HG02678 (cell line): ENCODE measurements at regions not wholly inside any gene's neighbourhood (a gene's known extent, or its start where the extent isn't known, plus 50 kb on each side); places are given as distances from the start of the nearest gene placed in this dataset.
"Not testable (repeated sequence)": the region's sequence is repeated elsewhere in the genome, so short reads cannot be mapped to it uniquely, and the experiment has no call there.

Experiments used
- ATAC-seq: cut with Tn5 transposase; IDR thresholded peaks from one replicate; pipeline ENCODE4 v1.9.1; 2021; ENCODE audit warnings: mild to moderate bottlenecking, moderate library complexity; ENCODE audit not compliant: unreplicated experiment

DNA sequence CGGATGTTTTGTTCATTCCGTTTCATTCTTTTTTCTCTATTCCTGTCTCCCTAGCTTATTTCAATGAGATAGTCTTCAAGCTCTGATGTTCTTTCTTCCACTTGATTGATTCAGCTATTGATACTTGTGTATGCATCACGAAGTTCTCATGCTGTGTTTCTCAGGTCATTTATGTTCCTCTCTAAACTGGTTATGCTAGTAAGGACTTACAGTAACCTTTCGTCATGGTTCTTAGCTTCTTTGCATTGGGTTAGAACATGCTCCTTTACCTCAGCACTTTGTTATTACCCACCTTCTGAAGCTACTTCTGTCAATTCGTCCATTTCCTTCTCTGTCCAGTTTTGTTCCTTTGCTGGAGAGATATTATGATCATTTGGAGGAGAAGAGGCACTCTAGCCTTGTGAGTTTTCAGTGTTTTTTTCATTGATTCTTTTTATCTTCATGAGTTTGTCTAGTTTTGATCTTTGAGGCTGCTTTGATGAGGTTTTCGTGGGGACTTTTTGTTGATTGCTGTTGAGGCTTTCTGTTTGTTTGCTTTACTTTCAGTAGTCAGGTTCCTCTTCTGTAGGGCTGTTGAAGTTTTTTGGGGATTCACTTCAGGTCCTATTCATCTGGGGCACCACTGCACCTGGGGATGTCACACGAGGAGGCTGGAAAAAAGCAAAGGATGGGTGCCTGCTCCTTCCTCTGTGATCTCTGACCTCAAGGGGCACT is 496.9 kb upstream of the LRRC7 start:
- ATAC-seq: no peak

DNA sequence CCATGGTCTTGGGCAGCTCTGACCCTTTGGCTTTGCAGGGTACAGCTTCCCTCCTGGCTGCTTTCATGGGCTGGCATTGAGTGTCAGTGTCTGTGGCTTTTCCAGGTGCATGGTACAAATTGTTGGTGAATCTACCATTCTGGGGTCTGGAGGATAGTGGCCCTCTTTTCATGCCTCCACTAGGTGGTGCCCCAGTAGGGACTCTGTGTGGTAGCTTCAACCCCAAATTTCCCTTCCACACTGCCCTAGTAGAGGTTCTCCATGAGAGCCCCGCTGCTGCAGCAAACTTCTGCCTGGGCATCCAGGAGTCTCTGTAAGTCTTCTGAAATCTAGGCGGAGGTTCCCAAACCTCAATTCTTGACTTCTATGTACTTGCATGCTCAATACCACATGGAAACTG is 494.5 kb upstream of the LRRC7 start:
- ATAC-seq: no peak

DNA sequence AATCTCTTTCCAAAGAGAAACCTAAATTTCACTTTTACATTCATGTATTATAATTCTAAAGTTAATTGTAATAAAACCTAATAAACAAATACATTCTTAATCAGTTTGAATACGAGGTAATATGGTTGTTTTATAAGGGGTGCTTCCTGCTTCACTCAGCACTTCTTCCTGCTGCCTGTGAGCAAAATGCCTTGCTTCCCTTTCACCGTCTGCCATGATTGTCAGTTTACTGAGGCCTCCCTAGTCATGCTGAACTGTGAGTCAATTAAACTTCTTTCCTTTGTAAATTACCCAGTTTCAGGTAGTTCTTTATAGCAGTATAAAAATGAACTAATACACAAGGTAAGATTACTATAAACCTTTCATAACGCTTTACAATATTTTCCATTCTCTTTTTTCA is 491.1 kb upstream of the LRRC7 start:
- ATAC-seq: no peak

DNA sequence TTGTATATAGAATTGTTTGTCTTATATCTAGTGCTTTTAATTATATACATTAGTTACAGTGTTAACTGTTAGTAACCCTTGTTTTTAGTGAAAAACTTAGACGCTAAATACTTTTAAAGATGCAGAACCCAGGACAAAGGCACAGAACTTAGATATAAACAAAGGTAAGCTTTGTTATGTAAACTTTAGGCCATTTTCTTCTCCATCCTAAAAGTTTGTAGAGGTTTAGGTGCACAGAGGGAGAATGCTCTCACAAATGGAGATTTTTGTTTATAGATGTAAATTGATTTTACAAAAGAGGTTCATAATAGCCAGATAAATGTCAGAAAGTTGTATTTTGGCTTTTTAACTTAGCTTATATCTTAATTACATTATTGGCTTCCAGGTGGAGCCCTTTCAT is 490.5 kb upstream of the LRRC7 start:
- ATAC-seq: no peak

- ATAC-seq: no peak
Measured at GRCh38 chr1:69077633-69078032, 490.1 kb upstream of the LRRC7 start.

DNA sequence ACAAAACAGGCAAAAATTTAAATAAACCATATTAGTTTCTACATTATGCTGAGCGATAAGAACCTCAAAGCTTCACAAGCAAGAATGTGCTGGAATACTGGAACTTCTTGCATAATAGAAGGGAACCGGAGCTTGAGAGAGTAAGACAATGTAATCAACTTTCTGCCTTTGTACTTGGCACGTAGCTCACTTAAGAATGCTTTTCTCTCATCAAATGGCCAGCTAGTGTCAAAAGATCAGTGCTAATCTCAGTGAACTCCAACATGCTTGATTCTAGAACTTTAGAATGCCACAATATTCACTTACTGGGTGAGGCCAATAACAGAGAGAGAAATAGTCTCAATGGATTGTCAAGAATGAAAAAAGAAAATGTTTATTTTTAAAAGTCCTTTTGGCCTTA is 486.1 kb upstream of the LRRC7 start:
- ATAC-seq: no peak

GRCh38 chr1:69082312-69082711 is 485.4 kb upstream of the LRRC7 start:
- no peak for ATAC-seq

- ATAC-seq: no peak
Measured at GRCh38 chr1:69086148-69086547, 481.6 kb upstream of the LRRC7 start.

GRCh38 chr1:69088571-69088970 is 479.2 kb upstream of the LRRC7 start:
- no peak for ATAC-seq

DNA sequence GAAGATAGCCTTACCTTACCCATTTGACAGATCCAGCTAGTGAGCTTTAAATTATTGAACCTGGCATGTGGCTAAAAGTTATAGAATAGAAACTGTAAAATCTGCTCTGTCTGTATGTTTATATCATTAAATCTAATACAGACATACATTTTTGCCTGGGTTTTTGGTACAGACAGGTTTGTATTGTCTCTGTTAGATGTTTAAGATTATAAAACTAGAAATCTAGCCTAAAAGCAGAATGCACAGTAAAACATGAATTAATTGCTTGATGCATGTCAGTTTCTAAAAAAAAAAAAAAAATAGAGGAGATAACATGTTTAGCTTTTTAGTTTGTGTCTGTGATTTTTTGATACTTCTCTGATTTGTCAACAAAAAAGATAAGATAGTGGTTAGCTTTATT is 477.6 kb upstream of the LRRC7 start:
- ATAC-seq: no peak

DNA sequence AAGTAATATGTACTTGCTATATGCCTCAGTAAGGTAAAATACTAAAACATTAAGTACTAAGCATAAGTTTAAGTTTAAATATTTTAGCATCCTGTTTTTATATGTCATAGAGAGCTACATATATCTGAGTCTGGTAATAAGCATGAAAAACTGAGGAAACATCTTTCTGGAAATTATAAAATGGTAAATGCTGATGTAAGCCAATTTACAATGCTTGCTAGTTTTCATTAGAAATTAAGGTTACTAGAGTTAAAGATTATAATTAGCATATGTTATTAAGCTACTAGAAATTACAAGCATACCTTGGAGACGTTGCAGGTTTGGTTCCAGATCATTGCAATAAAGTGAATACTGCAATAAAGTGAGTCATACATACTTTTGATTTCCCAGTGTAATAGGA is 477.0 kb upstream of the LRRC7 start:
- ATAC-seq: no peak

- ATAC-seq: not testable (repeated sequence)
Measured at GRCh38 chr1:69102058-69102457, 465.7 kb upstream of the LRRC7 start.

GRCh38 chr1:69103213-69103612 is 464.5 kb upstream of the LRRC7 start:
- ATAC-seq: no peak

DNA sequence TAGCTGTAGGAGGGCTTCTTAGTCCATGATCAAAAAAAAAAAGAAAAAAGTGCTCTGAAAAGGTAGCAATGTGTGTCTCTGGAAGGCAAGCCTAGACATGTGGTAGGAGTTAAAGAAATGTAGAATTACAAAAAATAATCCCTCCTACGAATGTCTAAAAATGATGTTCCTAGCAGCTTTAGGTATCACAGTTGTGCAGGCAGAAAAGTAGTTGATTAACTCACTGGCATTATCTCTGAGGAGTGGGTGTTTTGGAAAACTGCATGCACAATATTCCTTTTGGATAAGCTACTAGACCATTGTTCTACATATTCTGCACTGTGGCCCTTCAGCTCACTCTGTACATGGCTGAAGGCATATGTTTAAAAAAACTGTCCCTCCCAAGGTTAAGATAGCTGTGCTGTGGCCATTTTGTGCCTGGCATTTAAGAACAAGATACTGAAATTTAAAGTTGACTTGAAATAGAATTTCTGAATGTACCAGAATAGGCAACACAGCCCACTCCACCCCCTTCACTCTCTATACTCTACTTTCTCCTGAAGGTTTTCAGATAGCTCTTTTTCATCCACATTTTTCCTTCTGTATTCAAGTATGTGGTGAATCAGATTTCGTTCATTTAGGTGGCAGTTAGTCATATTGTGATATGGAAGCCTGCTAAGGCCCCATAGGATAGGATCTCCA is 463.9 kb upstream of the LRRC7 start:
- no peak for ATAC-seq

DNA sequence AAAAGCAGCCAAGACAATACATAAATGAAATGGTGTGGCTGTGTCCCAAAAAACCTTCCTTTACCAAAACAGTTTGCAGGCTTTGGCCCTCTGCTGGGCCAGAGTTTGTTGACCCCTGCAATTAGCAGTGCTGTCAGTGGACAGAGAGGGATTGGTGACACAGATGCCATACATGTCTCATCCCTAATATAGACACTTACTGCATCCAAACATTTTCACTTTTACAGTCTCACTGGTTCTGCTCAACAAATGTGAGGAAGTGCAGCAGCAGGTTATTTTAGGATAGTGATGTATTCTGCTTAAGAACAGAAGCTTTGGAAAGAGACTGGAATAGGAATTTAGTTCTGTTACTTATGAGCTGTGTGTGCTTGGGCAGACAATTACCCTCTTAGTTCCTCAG is 462.8 kb upstream of the LRRC7 start:
- ATAC-seq: no peak

DNA sequence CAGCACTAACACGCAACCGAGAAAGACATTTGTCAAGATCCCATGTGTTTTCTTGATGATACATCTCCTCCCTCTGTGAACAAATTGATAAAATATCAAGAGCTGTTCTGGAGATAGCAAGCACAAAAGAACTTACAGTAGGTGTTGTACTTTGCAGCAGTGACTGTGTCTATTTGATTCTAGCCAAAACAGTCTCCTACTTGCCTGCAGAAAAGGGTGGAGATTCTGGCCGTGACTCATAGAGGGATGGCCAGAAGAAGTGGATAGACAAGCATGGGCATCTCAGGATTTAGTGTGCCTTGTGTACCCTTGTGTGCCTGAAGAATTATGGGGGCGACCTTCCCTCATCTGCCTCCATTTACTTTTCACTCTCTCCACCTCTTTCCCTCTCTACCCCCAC is 458.4 kb upstream of the LRRC7 start:
- ATAC-seq: no peak

- ATAC-seq: no peak
Measured at GRCh38 chr1:69110851-69111250, 456.9 kb upstream of the LRRC7 start.

DNA sequence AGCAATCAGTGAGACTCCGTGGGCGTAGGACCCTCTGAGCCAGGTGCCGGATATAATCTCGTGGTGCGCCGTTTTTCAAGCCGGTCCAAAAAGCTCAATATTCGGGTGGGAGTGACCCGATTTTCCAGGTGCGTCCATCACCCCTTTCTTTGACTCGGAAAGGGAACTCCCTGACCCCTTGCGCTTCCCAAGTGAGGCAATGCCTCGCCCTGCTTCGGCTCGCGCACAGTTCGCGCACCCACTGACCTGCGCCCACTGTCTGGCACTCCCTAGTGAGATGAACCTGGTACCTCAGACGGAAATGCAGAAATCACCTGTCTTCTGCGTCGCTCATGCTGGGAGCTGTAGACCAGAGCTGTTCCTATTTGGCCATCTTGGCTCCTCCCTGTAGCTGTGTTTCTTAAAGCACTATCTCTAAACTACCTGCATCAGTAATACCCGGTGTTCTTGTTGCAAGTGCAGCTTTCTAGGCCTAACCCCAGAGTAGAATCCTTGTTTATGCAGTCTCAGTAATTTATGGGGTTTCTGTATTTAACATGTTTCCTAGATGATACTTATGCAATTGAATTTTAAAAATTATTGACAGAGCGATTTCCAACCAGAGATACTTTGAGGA is 447.5 kb upstream of the LRRC7 start:
- ATAC-seq: not testable (repeated sequence)

DNA sequence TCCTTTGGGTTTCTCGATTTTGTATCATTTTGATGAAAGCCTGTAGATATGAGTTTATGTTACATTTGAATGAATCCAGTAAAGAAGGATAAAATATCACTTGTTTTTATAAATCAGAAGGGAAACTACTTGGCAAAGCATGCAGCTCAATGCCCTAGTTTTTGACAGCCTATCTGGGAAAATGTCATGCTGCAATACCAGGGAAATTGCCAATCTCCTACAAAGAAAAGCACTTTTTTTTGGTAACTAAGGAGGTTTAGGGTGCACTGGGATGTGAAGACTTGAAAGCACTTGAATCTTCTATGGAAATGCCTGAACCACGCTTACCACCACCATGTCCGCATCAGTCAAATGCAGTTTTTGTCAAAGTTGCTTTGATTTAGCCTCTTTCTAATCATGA is 446.9 kb upstream of the LRRC7 start:
- no peak for ATAC-seq

GRCh38 chr1:69121723-69122122 is 446.0 kb upstream of the LRRC7 start:
- ATAC-seq: no peak

DNA sequence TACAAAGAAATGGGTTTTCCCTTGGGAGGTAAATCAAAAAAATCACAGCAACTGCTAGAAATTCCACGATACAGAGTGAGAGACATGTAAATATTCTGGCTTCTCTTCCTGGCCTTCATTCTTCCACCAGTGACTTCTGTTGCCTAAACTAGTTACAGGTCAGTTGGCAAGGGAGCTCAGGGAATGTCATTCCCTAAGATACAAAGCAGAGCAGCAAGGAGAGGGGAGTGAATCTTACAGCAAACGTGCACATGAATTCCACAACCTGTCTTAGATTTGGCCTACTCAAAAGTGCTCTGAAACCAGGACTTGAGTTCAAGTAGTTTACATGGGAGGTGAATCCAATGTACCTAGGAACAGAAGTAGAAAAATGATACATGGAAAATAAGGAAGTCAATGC is 445.3 kb upstream of the LRRC7 start:
- no peak for ATAC-seq

- ATAC-seq: no peak
Measured at GRCh38 chr1:69123486-69123885, 444.2 kb upstream of the LRRC7 start.
